Brain microvascular endothelial cell (primary cell): ENCODE measurements at regions not wholly inside any gene's neighbourhood (a gene's known extent, or its start where the extent isn't known, plus 50 kb on each side); places are given as distances from the start of the nearest gene placed in this dataset.

Experiments used
- DNase-seq: peaks from one replicate; pipeline ENCODE4 v3.0.0-alpha.2; 2020
- H3K27ac ChIP-seq: fragments of 250-450 bp; sonication (Bioruptor Pico); 2 replicates; pipeline ENCODE4 v1.5.1; 2020; ENCODE audit warnings: mild to moderate bottlenecking, moderate library complexity
- H3K27me3 ChIP-seq: fragments of 250-450 bp; sonication (Bioruptor Pico); replicated peaks from 2 replicates; pipeline ENCODE4 v1.5.1; 2020; ENCODE audit warnings: mild to moderate bottlenecking
- H3K36me3 ChIP-seq: fragments of 250-450 bp; sonication (Bioruptor Pico); replicated peaks from 2 replicates; pipeline ENCODE4 v1.5.1; 2020; ENCODE audit warnings: mild to moderate bottlenecking
- H3K4me3 ChIP-seq: 2 replicates; pipeline ENCODE4 v1.5.1; 2011; ENCODE audit warnings: low read depth, mild to moderate bottlenecking, control low read depth, low read length, moderate library complexity
- in situ Hi-C: cut with HindIII; loops from 2 replicates; pipeline ENCODE4 v1.10.0; 2017; ENCODE audit warnings: low sequenced_read_pairs, low pct_ligation_motif_present
- TF ChIP-seq, protein P1 (sequence below): IDR thresholded peaks from 2 replicates; pipeline ENCODE4 v1.5.1; 2011; ENCODE audit warnings: low read depth, mild to moderate bottlenecking, moderate library complexity, low read length, control low read depth, inconsistent platforms; ENCODE audit errors: missing control alignments

- in situ Hi-C loops = no loop called here
- Histone ChIP-seq H3K27ac (no peak overlapping the region), H3K4me3 (no peak overlapping the region), H3K27me3 (no peaks in the 10 kb centered on the region), H3K36me3 (no peaks in the 10 kb centered on the region)
- DNase-seq = no peak
- TF ChIP-seq, protein P1, sequence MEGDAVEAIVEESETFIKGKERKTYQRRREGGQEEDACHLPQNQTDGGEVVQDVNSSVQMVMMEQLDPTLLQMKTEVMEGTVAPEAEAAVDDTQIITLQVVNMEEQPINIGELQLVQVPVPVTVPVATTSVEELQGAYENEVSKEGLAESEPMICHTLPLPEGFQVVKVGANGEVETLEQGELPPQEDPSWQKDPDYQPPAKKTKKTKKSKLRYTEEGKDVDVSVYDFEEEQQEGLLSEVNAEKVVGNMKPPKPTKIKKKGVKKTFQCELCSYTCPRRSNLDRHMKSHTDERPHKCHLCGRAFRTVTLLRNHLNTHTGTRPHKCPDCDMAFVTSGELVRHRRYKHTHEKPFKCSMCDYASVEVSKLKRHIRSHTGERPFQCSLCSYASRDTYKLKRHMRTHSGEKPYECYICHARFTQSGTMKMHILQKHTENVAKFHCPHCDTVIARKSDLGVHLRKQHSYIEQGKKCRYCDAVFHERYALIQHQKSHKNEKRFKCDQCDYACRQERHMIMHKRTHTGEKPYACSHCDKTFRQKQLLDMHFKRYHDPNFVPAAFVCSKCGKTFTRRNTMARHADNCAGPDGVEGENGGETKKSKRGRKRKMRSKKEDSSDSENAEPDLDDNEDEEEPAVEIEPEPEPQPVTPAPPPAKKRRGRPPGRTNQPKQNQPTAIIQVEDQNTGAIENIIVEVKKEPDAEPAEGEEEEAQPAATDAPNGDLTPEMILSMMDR = no peak
Measured at GRCh38 chr9:108347463-108348188, 508.2 kb downstream of the ACTL7B start.

- Histone ChIP-seq H3K27me3 (no peaks in the 10 kb centered on the region), H3K4me3 (no peak overlapping the region), H3K27ac (no peak overlapping the region), H3K36me3 (no peaks in the 10 kb centered on the region)
- no peak for DNase-seq
- in situ Hi-C loops = no loop called here
- TF ChIP-seq, protein P1 = no peak
Measured at GRCh38 chr9:108345826-108346225, 510.0 kb downstream of the ACTL7B start.

DNA sequence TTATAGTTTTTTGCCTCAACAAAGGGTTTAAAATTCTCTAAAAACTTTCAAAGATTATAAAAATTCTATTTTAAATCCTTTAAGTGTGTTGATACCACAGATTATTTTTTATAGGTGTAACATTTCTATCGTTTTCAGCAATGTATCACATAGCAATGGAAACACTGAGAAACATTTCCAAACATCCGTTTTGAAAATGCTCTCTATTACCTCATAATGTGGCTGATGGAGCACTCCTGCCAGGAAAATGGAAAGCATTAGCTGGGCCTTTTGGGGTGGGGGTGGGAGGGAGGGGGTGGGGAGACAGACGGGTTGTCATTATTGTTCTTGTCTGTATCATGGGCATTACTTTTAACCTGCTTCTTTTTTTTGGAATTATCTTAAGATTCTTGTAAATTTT lies 516.5 kb downstream of the ACTL7B start:
- no peak for DNase-seq
- Histone ChIP-seq H3K27ac (no peak overlapping the region), H3K4me3 (no peak overlapping the region), H3K27me3 (no peaks in the 10 kb centered on the region), H3K36me3 (no peaks in the 10 kb centered on the region)
- in situ Hi-C loops = no loop called here
- TF ChIP-seq, protein P1 = no peak

DNA sequence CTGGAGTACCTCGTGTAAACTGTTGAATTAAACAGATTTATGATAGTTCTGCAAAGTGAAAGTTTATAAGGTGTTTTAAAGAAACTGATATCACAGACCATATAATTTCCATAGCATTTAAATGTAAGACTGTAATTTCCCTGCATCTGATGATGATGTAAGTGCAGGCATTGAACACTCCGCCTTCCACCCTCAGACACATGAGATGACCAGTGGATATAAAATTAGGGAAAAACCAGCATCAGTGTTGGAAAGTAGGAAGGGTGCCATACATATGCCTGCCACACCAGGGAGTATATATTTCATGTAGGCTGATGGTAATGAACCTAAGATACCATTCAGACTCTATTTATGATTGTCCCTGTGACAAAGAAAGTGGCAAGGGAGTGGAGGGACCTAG lies 519.2 kb downstream of the ACTL7B start:
- TF ChIP-seq, protein P1 = no peak
- H3K4me3 ChIP-seq = no peak overlapping the region
- in situ Hi-C loops = no loop called here
- no peaks in the 10 kb centered on the region for H3K27me3 ChIP-seq
- H3K27ac ChIP-seq = no peak overlapping the region
- no peaks in the 10 kb centered on the region for H3K36me3 ChIP-seq
- no peak for DNase-seq

GRCh38 chr9:108333530-108333983 lies 522.2 kb downstream of the ACTL7B start:
- no peak overlapping the region for H3K4me3 ChIP-seq
- TF ChIP-seq, protein P1 = no peak
- in situ Hi-C loops = no loop called here
- no peaks in the 10 kb centered on the region for H3K36me3 ChIP-seq
- H3K27me3 ChIP-seq = no peaks in the 10 kb centered on the region
- no peak for DNase-seq
- no peak overlapping the region for H3K27ac ChIP-seq

GRCh38 chr9:108331596-108331995 lies 524.2 kb downstream of the ACTL7B start:
- in situ Hi-C loops = no loop called here

More at GRCh38 chr9:108331596-108331995, 524.2 kb downstream of the ACTL7B start:
- no peaks in the 10 kb centered on the region for H3K27me3 ChIP-seq
- no peak for DNase-seq
- H3K27ac ChIP-seq = no peak overlapping the region
- TF ChIP-seq, protein P1 = no peak
- H3K36me3 ChIP-seq = no peaks in the 10 kb centered on the region
- H3K4me3 ChIP-seq = no peak overlapping the region
